Ovary (tissue), 3 donors: ENCODE measurements at regions not wholly inside any gene's neighbourhood (a gene's known extent, or its start where the extent isn't known, plus 50 kb on each side); places are given as distances from the start of the nearest gene placed in this dataset.

Experiments
- CTCF ChIP-seq, 3 donors: fragments of 450-650 bp in 2 of 3; fragments of 200-600 bp in 1 of 3; IDR thresholded peaks; one replicate each; pipeline versions ENCODE4 v1.5.1 to v1.8.0; 2016 to 2022; ENCODE audit warnings: antibody characterized with exemption in 3 of 3, mild to moderate bottlenecking in 1 of 3
- EP300 ChIP-seq: sonication (generic); formaldehyde crosslinking; IDR thresholded peaks from one replicate; pipeline ENCODE4 v1.6.1; 2017; ENCODE audit warnings: antibody characterized with exemption
- donor health status: DM: no; HTN: no; CAD: no.

- TF ChIP-seq EP300 = no peak
- no peak for TF ChIP-seq CTCF (IDR thresholded peaks at IDR 0.05)
Observed at GRCh38 chr5:37991301-37992299, 151.8 kb upstream of the GDNF start.
